OCI-LY1 (cell line): ENCODE measurements at regions not wholly inside any gene's neighbourhood (a gene's known extent, or its start where the extent isn't known, plus 50 kb on each side); places are given as distances from the start of the nearest gene placed in this dataset.

Experiments
- EZH2 ChIP-seq: fragments of 200-600 bp; sonication (generic), shearing (Covaris generic); IDR thresholded peaks from 2 replicates; pipeline ENCODE4 v1.8.0; 2017; ENCODE audit warnings: borderline replicate concordance, mixed run types, mild to moderate bottlenecking, antibody characterized with exemption, low read length, moderate library complexity, mixed read lengths
- TF ChIP-seq, protein P1 (sequence below): fragments of 200-600 bp; sonication (generic), shearing (Covaris generic); IDR thresholded peaks from 2 replicates; pipeline ENCODE4 v1.5.1; 2017; ENCODE audit warnings: mild to moderate bottlenecking, antibody characterized with exemption, low read length, moderate library complexity, mixed read lengths

DNA sequence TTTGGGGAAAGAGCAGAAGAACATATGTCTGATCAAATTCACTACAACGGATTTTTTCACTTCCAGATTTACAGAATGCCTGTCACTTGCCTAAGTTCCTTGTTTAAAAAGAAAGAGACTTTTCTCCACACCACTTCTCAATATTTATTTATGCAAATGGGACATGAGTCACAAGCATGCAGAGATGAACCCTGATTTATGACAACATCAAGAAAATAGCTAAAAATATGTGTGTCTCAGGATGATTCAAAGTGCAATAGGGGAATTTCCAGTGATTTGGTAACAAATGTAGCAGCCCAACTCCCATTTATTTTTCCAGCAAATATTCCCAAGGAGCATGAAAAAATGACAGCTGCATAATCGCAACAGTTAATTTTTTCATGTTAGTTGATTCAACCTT lies 180.4 kb upstream of the FAT1 start:
- TF ChIP-seq, protein P1, sequence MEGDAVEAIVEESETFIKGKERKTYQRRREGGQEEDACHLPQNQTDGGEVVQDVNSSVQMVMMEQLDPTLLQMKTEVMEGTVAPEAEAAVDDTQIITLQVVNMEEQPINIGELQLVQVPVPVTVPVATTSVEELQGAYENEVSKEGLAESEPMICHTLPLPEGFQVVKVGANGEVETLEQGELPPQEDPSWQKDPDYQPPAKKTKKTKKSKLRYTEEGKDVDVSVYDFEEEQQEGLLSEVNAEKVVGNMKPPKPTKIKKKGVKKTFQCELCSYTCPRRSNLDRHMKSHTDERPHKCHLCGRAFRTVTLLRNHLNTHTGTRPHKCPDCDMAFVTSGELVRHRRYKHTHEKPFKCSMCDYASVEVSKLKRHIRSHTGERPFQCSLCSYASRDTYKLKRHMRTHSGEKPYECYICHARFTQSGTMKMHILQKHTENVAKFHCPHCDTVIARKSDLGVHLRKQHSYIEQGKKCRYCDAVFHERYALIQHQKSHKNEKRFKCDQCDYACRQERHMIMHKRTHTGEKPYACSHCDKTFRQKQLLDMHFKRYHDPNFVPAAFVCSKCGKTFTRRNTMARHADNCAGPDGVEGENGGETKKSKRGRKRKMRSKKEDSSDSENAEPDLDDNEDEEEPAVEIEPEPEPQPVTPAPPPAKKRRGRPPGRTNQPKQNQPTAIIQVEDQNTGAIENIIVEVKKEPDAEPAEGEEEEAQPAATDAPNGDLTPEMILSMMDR, result no peak
- no peak for TF ChIP-seq EZH2
